HEK293T (cell line): ENCODE measurements at regions not wholly inside any gene's neighbourhood (a gene's known extent, or its start where the extent isn't known, plus 50 kb on each side); places are given as distances from the start of the nearest gene placed in this dataset.

ENCODE experiments used
- ARNT ChIP-seq: fragments of 450-650 bp; IDR thresholded peaks from 2 replicates; pipeline ENCODE4 v1.6.1; 2017; ENCODE audit warnings: mild to moderate bottlenecking
- BHLHE40 ChIP-seq: fragments of 450-650 bp; IDR thresholded peaks from 2 replicates; pipeline ENCODE4 v1.6.1; 2016; ENCODE audit warnings: mild to moderate bottlenecking, moderate library complexity, borderline replicate concordance
- ELF4 ChIP-seq: fragments of 450-650 bp; IDR thresholded peaks from 2 replicates; pipeline ENCODE4 v1.6.1; 2017; ENCODE audit warnings: antibody characterized with exemption
- FOXA1 ChIP-seq: fragments of 450-650 bp; IDR thresholded peaks from 2 replicates; pipeline ENCODE4 v1.6.1; 2016; ENCODE audit warnings: mild to moderate bottlenecking
- FOXK2 ChIP-seq: fragments of 450-650 bp; IDR thresholded peaks from 2 replicates; pipeline ENCODE4 v1.6.1; 2016; ENCODE audit warnings: mild to moderate bottlenecking
- FOXM1 ChIP-seq: fragments of 450-650 bp; IDR thresholded peaks from 2 replicates; pipeline ENCODE4 v1.6.1; 2017; ENCODE audit warnings: mild to moderate bottlenecking, borderline replicate concordance
- HDGF ChIP-seq: fragments of 450-650 bp; IDR thresholded peaks from 2 replicates; pipeline ENCODE4 v1.6.1; 2017; ENCODE audit warnings: antibody characterized with exemption, borderline replicate concordance
- LEF1 ChIP-seq: fragments of 450-650 bp; IDR thresholded peaks from 2 replicates; pipeline ENCODE4 v1.6.1; 2017; ENCODE audit warnings: mild to moderate bottlenecking, borderline replicate concordance
- NFRKB ChIP-seq: fragments of 450-650 bp; IDR thresholded peaks from 2 replicates; pipeline ENCODE4 v1.6.1; 2016; ENCODE audit warnings: mild to moderate bottlenecking, moderate library complexity
- PKNOX1 ChIP-seq: fragments of 450-650 bp; IDR thresholded peaks from 2 replicates; pipeline ENCODE4 v1.6.1; 2016
- SP1 ChIP-seq: fragments of 450-650 bp; IDR thresholded peaks from 2 replicates; pipeline ENCODE4 v1.6.1; 2017
- SUZ12 ChIP-seq: fragments of 450-650 bp; IDR thresholded peaks from 2 replicates; pipeline ENCODE4 v1.6.1; 2016; ENCODE audit warnings: mild to moderate bottlenecking
- TARDBP ChIP-seq: fragments of 450-650 bp; IDR thresholded peaks from 2 replicates; pipeline ENCODE4 v1.6.1; 2016
- ZNF384 ChIP-seq: fragments of 450-650 bp; IDR thresholded peaks from 2 replicates; pipeline ENCODE4 v1.6.1; 2016

GRCh38 chr13:104954210-104954609, 1581.3 kb downstream of the EFNB2 start:
- TF ChIP-seq ZNF384 (no peak), ELF4 (no peak), FOXM1 (no peak), LEF1 (no peak), FOXK2 (no peak), ARNT (no peak), NFRKB (no peak), SUZ12 (no peak), SP1 (no peak), HDGF (no peak), PKNOX1 (no peak), BHLHE40 (no peak), FOXA1 (no peak), TARDBP (no peak)
